ENCODE measurements at regions not wholly inside any gene's neighbourhood (a gene's known extent, or its start where the extent isn't known, plus 50 kb on each side); places are given as distances from the start of the nearest gene placed in this dataset.

- no peak for TF ChIP-seq CTCF (conservative IDR thresholded peaks at IDR 0.05)
- no peak for TF ChIP-seq EZH2 (IDR thresholded peaks at IDR 0.05; ENCODE audit: low read depth)
These were observed 1172.4 kb downstream of the BRINP3 start for GRCh38 chr1:189305279-189305678.

Measured in PC-9 (cell line).